Eye (tissue), 1 donor: ENCODE measurements at regions not wholly inside any gene's neighbourhood (a gene's known extent, or its start where the extent isn't known, plus 50 kb on each side); places are given as distances from the start of the nearest gene placed in this dataset.
A peak's percentile ranks its signal among the peaks of the same experiment; 100 is the strongest.

Experiments used
- DNase-seq: peaks from one replicate; pipeline ENCODE4 v3.0.0-alpha.2; 2015

- no peak for DNase-seq
Observed at GRCh38 chr11:93248602-93249001, 50.8 kb upstream of the SLC36A4 start.

GRCh38 chr11:93249459-93250220, 51.8 kb upstream of the SLC36A4 start:
- DNase-seq, result no peak

- DNase-seq, result no peak
Observed at GRCh38 chr11:93250326-93250725, 52.5 kb upstream of the SLC36A4 start.

GRCh38 chr11:93251922-93252321, 54.1 kb upstream of the SLC36A4 start:
- no peak for DNase-seq

- DNase-seq, result no peak
Observed at GRCh38 chr11:93253111-93253510, 55.3 kb upstream of the SLC36A4 start.

GRCh38 chr11:93256623-93257022, 58.8 kb upstream of the SLC36A4 start:
- no peak for DNase-seq

GRCh38 chr11:93267383-93267782, 63.2 kb upstream of the DEUP1 start:
- no peak for DNase-seq

GRCh38 chr11:93268287-93269040, 62.1 kb upstream of the DEUP1 start:
- DNase-seq, result no peak

GRCh38 chr11:93271596-93271995, 58.9 kb upstream of the DEUP1 start:
- DNase-seq, result no peak

- DNase-seq, result no peak
Observed at GRCh38 chr11:93274851-93275250, 55.7 kb upstream of the DEUP1 start.

- no peak for DNase-seq
Observed at GRCh38 chr11:93278976-93279375, 51.6 kb upstream of the DEUP1 start.

GRCh38 chr11:93279851-93280347, 50.6 kb upstream of the DEUP1 start:
- peak; percentile 18 for DNase-seq
